Head of caudate nucleus (tissue), 42 donors: ENCODE measurements at regions not wholly inside any gene's neighbourhood (a gene's known extent, or its start where the extent isn't known, plus 50 kb on each side); places are given as distances from the start of the nearest gene placed in this dataset.
"Not testable (repeated sequence)": the region's sequence is repeated elsewhere in the genome, so short reads cannot be mapped to it uniquely, and the experiment has no call there.

Experiments
- DNase-seq, 42 donors: peaks; one replicate each; pipeline versions ENCODE4 v3.0.0 to v3.0.0-alpha.2; 2020 to 2021; ENCODE audit warnings: mixed read lengths in 7 of 42
- intact Hi-C: fragments of 100-400 bp; cut with DNase I; formaldehyde crosslinking; loops from one replicate; pipeline ENCODE4 v1.15.0; 2022

- DNase-seq, intact Hi-C loops: not testable (repeated sequence)
Observed at GRCh38 chrX:71822314-71822713, 59.2 kb downstream of the CXorf49B start.

GRCh38 chrX:71823391-71824057, 60.4 kb downstream of the CXorf49B start:
- intact Hi-C loops, result no loop called here
- DNase-seq, result no peak

- intact Hi-C loops, result no loop called here
- no peak for DNase-seq
Observed at GRCh38 chrX:71828086-71828485, 64.9 kb downstream of the CXorf49B start.

GRCh38 chrX:71838092-71838491, 72.6 kb upstream of the NHSL2 start:
- DNase-seq, intact Hi-C loops: not testable (repeated sequence)

GRCh38 chrX:71846429-71846828, 64.2 kb upstream of the NHSL2 start:
- DNase-seq, result no peak

GRCh38 chrX:71852182-71852581, 58.5 kb upstream of the NHSL2 start:
- no peak for DNase-seq
- intact Hi-C loops, result no loop called here

More at GRCh38 chrX:71846429-71846828, 64.2 kb upstream of the NHSL2 start:
- intact Hi-C loops, result no loop called here

GRCh38 chrX:71859637-71860036, 51.0 kb upstream of the NHSL2 start:
- intact Hi-C loops, result no loop called here
- peak in 26 of 42 donors; percentile 5 to 79 (median 44) for DNase-seq
